Uterus (tissue), 3 donors: ENCODE measurements at regions not wholly inside any gene's neighbourhood (a gene's known extent, or its start where the extent isn't known, plus 50 kb on each side); places are given as distances from the start of the nearest gene placed in this dataset.
A peak's percentile ranks its signal among the peaks of the same experiment; 100 is the strongest.

Source experiments
- DNase-seq, 2 donors: peaks; one replicate each; pipeline ENCODE4 v3.0.0-alpha.2; 2019 to 2020
- H3K27ac ChIP-seq, 2 donors: fragments of 200-600 bp; sonication (generic); 1 replicate in 1 of 2; 2 replicates in 1 of 2; pipeline ENCODE4 v1.5.1; 2016 to 2018
- H3K27me3 ChIP-seq, 2 donors: fragments of 200-600 bp; sonication (generic); one replicate each; pipeline ENCODE4 v1.5.1; 2018 to 2019; ENCODE audit warnings: control low read depth in 1 of 2
- H3K36me3 ChIP-seq, 2 donors: fragments of 200-600 bp; sonication (generic); one replicate each; pipeline ENCODE4 v1.5.1; 2019; ENCODE audit warnings: control low read depth in 1 of 2
- H3K4me1 ChIP-seq, 2 donors: fragments of 200-600 bp; sonication (generic); one replicate each; pipeline ENCODE4 v1.5.1; 2018 to 2019; ENCODE audit warnings: control low read depth in 1 of 2
- H3K4me3 ChIP-seq, 2 donors: fragments of 200-600 bp; sonication (generic); 1 replicate in 1 of 2; 2 replicates in 1 of 2; pipeline ENCODE4 v1.5.1; 2018 to 2019; ENCODE audit warnings: mild to moderate bottlenecking in 1 of 2
- H3K9me3 ChIP-seq, 2 donors: fragments of 200-600 bp; sonication (generic); one replicate each; pipeline ENCODE4 v1.5.1; 2019; ENCODE audit warnings: control low read depth in 1 of 2
- CTCF ChIP-seq, 4 experiments: fragments of 200-600 bp in 2 of 4; fragments of 450-650 bp in 2 of 4; sonication (generic) in 2 of 4; IDR thresholded peaks; one replicate each; pipeline ENCODE4 v1.5.1; 2016 to 2019; ENCODE audit warnings: antibody characterized with exemption in 4 of 4, mild to moderate bottlenecking in 2 of 4, moderate library complexity in 1 of 4
- POLR2A ChIP-seq, 2 donors: fragments of 450-650 bp; IDR thresholded peaks; one replicate each; pipeline ENCODE4 v1.6.1; 2016; ENCODE audit warnings: antibody characterized with exemption in 2 of 2, mild to moderate bottlenecking in 1 of 2, moderate library complexity in 1 of 2
- intact Hi-C: fragments of 100-400 bp; cut with DNase I; formaldehyde crosslinking; loops from one replicate; pipeline ENCODE4 v1.15.1; 2023; ENCODE audit warnings: low total_unique reads
- donor health status: DM: yes; HTN: yes; CAD: no.

GRCh38 chr21:38661197-38661871 is 144.4 kb upstream of the ETS2 start:
- Histone ChIP-seq H3K9me3 (no peaks in the 10 kb centered on the region), H3K27me3 (peaks cover 4 to 31% of the 10 kb centered on the region in 2 donors), H3K4me3 (peak overlapping the region; percentile 37 to 43), H3K36me3 (no peaks in the 10 kb centered on the region), H3K4me1 (peaks cover 0 to 6% of the 10 kb centered on the region in 2 donors), H3K27ac (peak overlapping the region; percentile 48 to 72)
- TF ChIP-seq POLR2A (IDR thresholded peaks at IDR 0.05) = no peak
- TF ChIP-seq CTCF (IDR thresholded peaks at IDR 0.05) = no peak
- peak; percentile 17 to 31 for DNase-seq
- intact Hi-C loops = no loop called here

- intact Hi-C loops = no loop called here
These were observed 143.7 kb upstream of the ETS2 start for GRCh38 chr21:38661889-38662568.

GRCh38 chr21:38663282-38663681 is 142.4 kb upstream of the ETS2 start:
- Histone ChIP-seq H3K27ac (no peak overlapping the region), H3K4me3 (no peak overlapping the region), H3K27me3 (peaks cover 4 to 17% of the 10 kb centered on the region in 2 donors), H3K4me1 (peaks cover 0 to 6% of the 10 kb centered on the region in 2 donors), H3K9me3 (no peaks in the 10 kb centered on the region), H3K36me3 (no peaks in the 10 kb centered on the region)
- DNase-seq = no peak
- TF ChIP-seq CTCF (IDR thresholded peaks at IDR 0.05) (no peak), POLR2A (IDR thresholded peaks at IDR 0.05) (no peak)
- intact Hi-C loops = no loop called here

More at GRCh38 chr21:38661889-38662568, 143.7 kb upstream of the ETS2 start:
- Histone ChIP-seq H3K4me1 (peaks cover 0 to 6% of the 10 kb centered on the region in 2 donors), H3K36me3 (no peaks in the 10 kb centered on the region), H3K4me3 (peak overlapping the region in 1 of 2 donors; percentile 43), H3K27me3 (peaks cover 4 to 28% of the 10 kb centered on the region in 2 donors), H3K27ac (peak overlapping the region; percentile 48 to 72), H3K9me3 (no peaks in the 10 kb centered on the region)
- no peak for TF ChIP-seq POLR2A (IDR thresholded peaks at IDR 0.05)
- TF ChIP-seq CTCF (IDR thresholded peaks at IDR 0.05) = no peak
- no peak for DNase-seq

GRCh38 chr21:38664315-38664714 is 141.4 kb upstream of the ETS2 start:
- H3K27ac ChIP-seq = peak overlapping the region in 1 of 2 donors; percentile 26
- H3K4me1 ChIP-seq = peaks cover 0 to 6% of the 10 kb centered on the region in 2 donors
- no peaks in the 10 kb centered on the region for H3K36me3 ChIP-seq
- intact Hi-C loops = no loop called here
- no peak for TF ChIP-seq CTCF (IDR thresholded peaks at IDR 0.05)
- TF ChIP-seq POLR2A (IDR thresholded peaks at IDR 0.05) = no peak
- no peak overlapping the region for H3K4me3 ChIP-seq
- H3K27me3 ChIP-seq = peaks cover 4 to 9% of the 10 kb centered on the region in 2 donors
- H3K9me3 ChIP-seq = no peaks in the 10 kb centered on the region
- DNase-seq = no peak

- intact Hi-C loops = no loop called here
- Histone ChIP-seq H3K27ac (peak overlapping the region in 1 of 2 donors; percentile 26), H3K9me3 (no peaks in the 10 kb centered on the region), H3K4me3 (no peak overlapping the region), H3K27me3 (peaks cover 4% of the 10 kb centered on the region in 2 donors), H3K36me3 (no peaks in the 10 kb centered on the region), H3K4me1 (peaks cover 0 to 6% of the 10 kb centered on the region in 2 donors)
- TF ChIP-seq POLR2A (IDR thresholded peaks at IDR 0.05) (no peak), CTCF (IDR thresholded peaks at IDR 0.05) (no peak)
- DNase-seq = no peak
These were observed 140.9 kb upstream of the ETS2 start for GRCh38 chr21:38664841-38665240.
